Neural crest cell (in vitro differentiated cells): ENCODE measurements at regions not wholly inside any gene's neighbourhood (a gene's known extent, or its start where the extent isn't known, plus 50 kb on each side); places are given as distances from the start of the nearest gene placed in this dataset.
"Not testable (repeated sequence)": the region's sequence is repeated elsewhere in the genome, so short reads cannot be mapped to it uniquely, and the experiment has no call there.

ENCODE experiments used
- DNase-seq: peaks from one replicate; pipeline ENCODE4 v3.0.0; 2021; ENCODE audit warnings: low read depth, mixed read lengths, low spot score
- H3K27ac Mint-ChIP-seq: one replicate; pipeline ENCODE4 v1.8.0; 2021; ENCODE audit warnings: mild to moderate bottlenecking, mixed read lengths; ENCODE audit not compliant: unreplicated experiment
- H3K27me3 Mint-ChIP-seq: 2 replicates; pipeline ENCODE4 v1.8.0; 2021; ENCODE audit warnings: low read depth, mild to moderate bottlenecking, mixed read lengths
- H3K36me3 Mint-ChIP-seq: 2 replicates; pipeline ENCODE4 v1.8.0; 2021; ENCODE audit warnings: low read depth, mild to moderate bottlenecking, mixed read lengths
- H3K4me1 Mint-ChIP-seq: 2 replicates; pipeline ENCODE4 v1.8.0; 2021; ENCODE audit warnings: mixed read lengths
- H3K4me3 Mint-ChIP-seq: one replicate; pipeline ENCODE4 v1.8.0; 2021; ENCODE audit warnings: mild to moderate bottlenecking, mixed read lengths
- H3K9me3 Mint-ChIP-seq: 2 replicates; pipeline ENCODE4 v1.8.0; 2021; ENCODE audit warnings: mixed read lengths
- TF ChIP-seq, protein P1 (sequence below): fragments of 200-600 bp; sonication (generic); conservative IDR thresholded peaks from 2 replicates; pipeline ENCODE4 v1.5.0; 2021; ENCODE audit warnings: antibody characterized with exemption, mild to moderate bottlenecking

DNA sequence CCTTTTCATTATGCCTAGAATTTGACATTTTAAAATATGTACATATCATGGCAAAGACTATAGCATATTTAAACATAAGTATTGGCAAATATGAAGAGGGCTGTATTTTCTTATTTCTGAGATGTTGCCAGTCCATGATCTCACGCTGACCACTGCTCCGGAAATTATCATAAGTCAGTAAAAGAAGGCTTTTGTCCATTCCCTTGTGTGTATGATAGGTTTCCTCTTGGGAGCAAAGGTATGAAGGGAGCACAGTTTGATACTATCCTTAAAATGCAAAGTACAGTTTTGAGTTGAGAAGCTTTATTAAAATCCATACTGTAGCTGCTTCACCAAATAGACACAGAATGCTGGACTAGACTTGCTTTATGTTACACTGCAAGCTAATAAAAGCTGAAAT is 52.6 kb upstream of the AGA start:
- Mint-ChIP-seq H3K9me3 (no peaks in the 10 kb centered on the region), H3K27ac (no peak overlapping the region), H3K4me3 (no peak overlapping the region), H3K36me3 (no peaks in the 10 kb centered on the region), H3K27me3 (no peaks in the 10 kb centered on the region), H3K4me1 (peaks cover 4% of the 10 kb centered on the region)
- TF ChIP-seq, protein P1, sequence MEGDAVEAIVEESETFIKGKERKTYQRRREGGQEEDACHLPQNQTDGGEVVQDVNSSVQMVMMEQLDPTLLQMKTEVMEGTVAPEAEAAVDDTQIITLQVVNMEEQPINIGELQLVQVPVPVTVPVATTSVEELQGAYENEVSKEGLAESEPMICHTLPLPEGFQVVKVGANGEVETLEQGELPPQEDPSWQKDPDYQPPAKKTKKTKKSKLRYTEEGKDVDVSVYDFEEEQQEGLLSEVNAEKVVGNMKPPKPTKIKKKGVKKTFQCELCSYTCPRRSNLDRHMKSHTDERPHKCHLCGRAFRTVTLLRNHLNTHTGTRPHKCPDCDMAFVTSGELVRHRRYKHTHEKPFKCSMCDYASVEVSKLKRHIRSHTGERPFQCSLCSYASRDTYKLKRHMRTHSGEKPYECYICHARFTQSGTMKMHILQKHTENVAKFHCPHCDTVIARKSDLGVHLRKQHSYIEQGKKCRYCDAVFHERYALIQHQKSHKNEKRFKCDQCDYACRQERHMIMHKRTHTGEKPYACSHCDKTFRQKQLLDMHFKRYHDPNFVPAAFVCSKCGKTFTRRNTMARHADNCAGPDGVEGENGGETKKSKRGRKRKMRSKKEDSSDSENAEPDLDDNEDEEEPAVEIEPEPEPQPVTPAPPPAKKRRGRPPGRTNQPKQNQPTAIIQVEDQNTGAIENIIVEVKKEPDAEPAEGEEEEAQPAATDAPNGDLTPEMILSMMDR, result no peak
- no peak for DNase-seq

DNA sequence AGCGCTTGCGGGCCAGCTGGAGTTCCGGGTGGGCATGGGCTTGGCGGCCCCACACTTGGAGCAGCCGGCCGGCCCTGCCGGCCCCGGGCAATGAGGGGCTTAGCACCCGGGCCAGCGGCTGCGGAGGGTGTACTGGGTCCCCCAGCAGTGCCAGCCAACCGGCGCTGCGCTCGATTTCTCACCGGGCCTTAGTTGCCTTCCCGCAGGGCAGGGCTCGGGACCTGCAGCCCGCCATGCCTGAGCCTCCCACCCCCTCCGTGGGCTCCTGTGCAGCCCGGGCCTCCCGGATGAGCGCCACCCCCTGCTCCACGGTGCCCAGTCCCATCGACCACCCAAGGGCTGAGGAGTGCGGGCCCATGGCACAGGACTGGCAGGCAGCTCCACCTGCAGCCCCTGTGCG is 53.4 kb upstream of the AGA start:
- not testable (repeated sequence) for H3K36me3 Mint-ChIP-seq, H3K4me1 Mint-ChIP-seq, DNase-seq, H3K27ac Mint-ChIP-seq, H3K4me3 Mint-ChIP-seq, H3K27me3 Mint-ChIP-seq, H3K9me3 Mint-ChIP-seq

DNA sequence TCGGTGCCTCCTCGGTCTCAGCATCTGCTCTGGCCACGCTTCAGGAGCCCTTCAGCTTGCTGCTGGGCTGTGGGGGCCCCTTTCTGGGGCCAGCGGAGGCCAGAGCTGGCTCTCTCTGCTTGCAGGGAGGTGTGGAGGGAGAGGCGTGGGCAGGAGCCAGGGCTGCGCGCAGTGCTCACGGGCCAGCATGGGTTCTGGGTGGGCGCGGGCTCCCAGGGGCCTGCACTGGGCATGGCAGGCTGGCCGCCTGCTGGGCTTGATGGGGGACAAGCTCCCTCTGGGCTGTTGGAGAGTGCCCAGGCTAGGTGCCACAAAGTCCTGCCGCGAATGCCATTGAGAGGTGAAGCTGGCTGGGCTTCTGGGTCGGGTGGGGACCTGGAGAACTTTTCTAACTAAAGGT is 57.3 kb upstream of the AGA start:
- Mint-ChIP-seq H3K27me3 (no peaks in the 10 kb centered on the region), H3K9me3 (peaks cover 5% of the 10 kb centered on the region), H3K4me1 (no peaks in the 10 kb centered on the region), H3K36me3 (peaks cover 5% of the 10 kb centered on the region), H3K27ac (no peak overlapping the region), H3K4me3 (no peak overlapping the region)
- TF ChIP-seq, protein P1, result no peak
- DNase-seq, result no peak

DNA sequence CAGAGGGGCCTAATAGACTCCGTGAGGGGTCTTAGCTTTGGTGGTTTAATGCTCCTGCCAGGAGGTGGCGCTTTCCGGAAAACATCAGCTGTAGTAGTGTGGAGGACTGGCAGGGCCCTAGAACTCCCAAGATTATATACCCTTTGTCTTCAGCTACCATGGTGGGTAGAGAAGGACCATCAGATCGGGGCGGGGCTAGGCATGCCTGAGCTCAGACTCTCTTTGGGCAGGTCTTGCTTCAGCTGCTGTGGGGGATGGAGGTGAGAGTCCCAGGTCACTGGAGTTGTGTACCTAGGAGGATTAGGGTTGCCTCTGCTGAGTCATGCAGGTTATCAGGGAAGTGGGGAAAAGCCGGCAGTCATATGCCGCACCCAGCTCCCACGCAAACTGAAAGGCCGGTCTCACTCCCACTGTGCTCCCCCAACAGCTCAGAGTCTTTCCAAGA is 63.0 kb upstream of the AGA start:
- H3K4me1 Mint-ChIP-seq, result no peaks in the 10 kb centered on the region
- no peaks in the 10 kb centered on the region for H3K27me3 Mint-ChIP-seq
- TF ChIP-seq, protein P1, result peak; percentile 13
- peaks cover 5% of the 10 kb centered on the region for H3K9me3 Mint-ChIP-seq
- H3K4me3 Mint-ChIP-seq, result no peak overlapping the region
- peaks cover 5% of the 10 kb centered on the region for H3K36me3 Mint-ChIP-seq
- no peak for DNase-seq
- peak overlapping the region; percentile 27 for H3K27ac Mint-ChIP-seq

DNA sequence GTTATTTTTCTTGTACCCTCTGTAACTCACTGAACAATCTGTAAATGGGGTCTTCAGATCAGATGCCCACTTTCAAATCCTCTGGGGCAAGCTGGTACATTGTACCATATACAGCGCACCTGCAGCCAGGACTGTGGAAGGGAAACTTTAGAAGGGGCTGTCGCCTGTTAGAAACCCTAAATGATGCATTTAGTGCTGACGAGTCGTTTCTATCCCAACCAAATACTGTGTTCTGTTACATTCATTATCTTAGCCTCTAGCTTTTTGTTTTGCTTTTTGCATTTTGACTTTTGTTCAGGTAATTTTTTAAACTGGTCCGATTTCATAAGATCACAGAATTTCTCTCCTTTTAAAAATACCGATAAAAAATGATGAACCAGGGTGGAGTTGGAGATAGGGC is 66.4 kb upstream of the AGA start:
- no peak for DNase-seq
- Mint-ChIP-seq H3K4me3 (no peak overlapping the region), H3K36me3 (no peaks in the 10 kb centered on the region), H3K27ac (no peak overlapping the region), H3K9me3 (peaks cover 2% of the 10 kb centered on the region), H3K4me1 (no peaks in the 10 kb centered on the region), H3K27me3 (no peaks in the 10 kb centered on the region)
- TF ChIP-seq, protein P1, result no peak

DNA sequence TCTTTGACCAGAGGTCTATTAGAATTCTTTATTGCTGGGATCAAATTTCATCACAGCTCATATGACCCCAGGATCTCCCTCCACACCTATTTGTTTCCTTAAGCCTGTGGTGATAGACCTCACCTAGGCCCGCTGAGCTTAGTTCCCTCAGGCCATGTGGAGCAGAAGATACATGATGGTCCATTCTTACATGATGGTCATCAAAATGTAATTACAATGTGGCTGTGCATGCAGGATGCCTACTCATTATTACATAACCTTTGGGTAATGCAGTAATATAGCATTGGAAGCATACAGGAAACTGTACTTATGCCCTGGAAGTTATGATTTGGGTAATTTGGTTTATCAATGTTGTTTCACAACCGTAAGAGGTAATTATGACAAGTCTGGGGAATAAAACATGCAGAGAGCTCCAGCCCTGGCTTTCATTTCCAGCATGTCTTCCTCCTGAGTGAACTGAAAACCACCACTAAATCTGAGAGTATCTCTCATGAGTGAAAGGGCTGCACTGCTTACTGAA is 67.0 kb upstream of the AGA start:
- Mint-ChIP-seq H3K27me3 (no peaks in the 10 kb centered on the region), H3K4me3 (no peak overlapping the region), H3K36me3 (no peaks in the 10 kb centered on the region), H3K4me1 (no peaks in the 10 kb centered on the region), H3K27ac (no peak overlapping the region), H3K9me3 (peaks cover 2% of the 10 kb centered on the region)
- TF ChIP-seq, protein P1, result no peak
- no peak for DNase-seq
